ENCODE measurements at regions not wholly inside any gene's neighbourhood (a gene's known extent, or its start where the extent isn't known, plus 50 kb on each side); places are given as distances from the start of the nearest gene placed in this dataset.

DNA sequence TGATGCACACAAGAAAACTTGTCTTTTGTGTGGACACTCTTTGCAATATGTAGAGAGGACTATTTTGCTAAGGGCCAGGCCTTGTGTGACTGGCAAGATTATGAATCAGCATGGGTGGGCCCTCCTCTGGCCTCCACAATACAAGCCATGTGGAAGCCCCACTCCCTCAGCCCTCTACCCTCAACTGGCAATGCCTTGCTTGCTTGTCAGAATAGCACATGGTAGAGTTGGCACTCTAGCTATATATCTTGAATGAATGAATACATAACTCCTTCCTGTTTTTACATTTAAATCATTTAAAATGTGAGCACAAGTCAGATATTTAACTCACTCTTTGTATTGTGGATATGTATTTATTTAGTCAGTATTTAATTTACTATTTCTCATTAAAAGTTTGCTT is 805.4 kb upstream of the GYPC start:
- TF ChIP-seq EZH2 (IDR thresholded peaks at IDR 0.05; ENCODE audit: borderline replicate concordance, low read depth, low read length, poor library complexity, severe bottlenecking): no peak
- TF ChIP-seq, protein P1, sequence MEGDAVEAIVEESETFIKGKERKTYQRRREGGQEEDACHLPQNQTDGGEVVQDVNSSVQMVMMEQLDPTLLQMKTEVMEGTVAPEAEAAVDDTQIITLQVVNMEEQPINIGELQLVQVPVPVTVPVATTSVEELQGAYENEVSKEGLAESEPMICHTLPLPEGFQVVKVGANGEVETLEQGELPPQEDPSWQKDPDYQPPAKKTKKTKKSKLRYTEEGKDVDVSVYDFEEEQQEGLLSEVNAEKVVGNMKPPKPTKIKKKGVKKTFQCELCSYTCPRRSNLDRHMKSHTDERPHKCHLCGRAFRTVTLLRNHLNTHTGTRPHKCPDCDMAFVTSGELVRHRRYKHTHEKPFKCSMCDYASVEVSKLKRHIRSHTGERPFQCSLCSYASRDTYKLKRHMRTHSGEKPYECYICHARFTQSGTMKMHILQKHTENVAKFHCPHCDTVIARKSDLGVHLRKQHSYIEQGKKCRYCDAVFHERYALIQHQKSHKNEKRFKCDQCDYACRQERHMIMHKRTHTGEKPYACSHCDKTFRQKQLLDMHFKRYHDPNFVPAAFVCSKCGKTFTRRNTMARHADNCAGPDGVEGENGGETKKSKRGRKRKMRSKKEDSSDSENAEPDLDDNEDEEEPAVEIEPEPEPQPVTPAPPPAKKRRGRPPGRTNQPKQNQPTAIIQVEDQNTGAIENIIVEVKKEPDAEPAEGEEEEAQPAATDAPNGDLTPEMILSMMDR (conservative IDR thresholded peaks at IDR 0.05; ENCODE audit: low read depth, low read length): no peak
